ENCODE measurements at regions not wholly inside any gene's neighbourhood (a gene's known extent, or its start where the extent isn't known, plus 50 kb on each side); places are given as distances from the start of the nearest gene placed in this dataset.

- TF ChIP-seq POLR2AphosphoS5 (IDR thresholded peaks at IDR 0.05) (no peak), CTCF (IDR thresholded peaks at IDR 0.05) (no peak), POLR2A (IDR thresholded peaks at IDR 0.05) (no peak)
Measured at GRCh38 chr18:24584205-24584604, 123.8 kb downstream of the HRH4 start.
